ENCODE measurements at regions not wholly inside any gene's neighbourhood (a gene's known extent, or its start where the extent isn't known, plus 50 kb on each side); places are given as distances from the start of the nearest gene placed in this dataset.

DNA sequence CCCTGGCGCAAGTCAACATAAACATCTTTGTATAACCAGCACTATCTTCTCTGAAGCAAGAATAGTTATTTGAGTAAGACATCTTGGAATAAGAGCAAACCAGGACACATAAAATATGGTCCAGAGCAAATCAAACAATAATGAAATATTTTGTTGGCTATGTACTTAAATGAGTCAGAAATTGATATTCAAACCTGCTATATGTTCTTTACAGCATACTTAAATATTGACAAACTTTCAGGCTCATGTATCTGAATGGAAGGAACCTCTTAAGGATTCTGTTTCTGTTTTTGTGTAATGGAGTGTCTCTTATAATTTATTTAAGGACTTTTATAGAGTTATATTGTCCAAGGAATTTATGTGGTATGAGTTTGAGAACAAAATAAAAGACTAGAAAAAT, 747.3 kb downstream of the EFNA5 start:
- H2AFZ ChIP-seq (ENCODE audit: low read length), result no peak overlapping the region
- no peaks in the 10 kb centered on the region for H3K23me2 ChIP-seq (ENCODE audit: insufficient read length, low read depth, low read length, poor library complexity, severe bottlenecking)
- H3K27me3 ChIP-seq (ENCODE audit: insufficient read depth, low read length), result no peaks in the 10 kb centered on the region
- Mint-ChIP-seq H3K27ac (no peak overlapping the region), H3K27me3 (ENCODE audit: low read depth) (no peaks in the 10 kb centered on the region), H3K4me1 (peaks cover 0 to 4% of the 10 kb centered on the region in 2 experiments; a peak in 3 of 4 replicates), H3K4me3 (no peak overlapping the region), H3K9me3 (peaks cover 0 to 3% of the 10 kb centered on the region in 2 experiments; a peak in 2 of 5 replicates), H3K36me3 (ENCODE audit: insufficient read depth in 1 of 3, low read depth in 3 of 3) (peaks cover 1 to 3% (median 3%) of the 10 kb centered on the region in 3 experiments; a peak in 4 of 7 replicates)
- H2BK20ac ChIP-seq (ENCODE audit: low read depth, low read length, poor library complexity, severe bottlenecking), result no peak overlapping the region
- H3K9ac ChIP-seq (ENCODE audit: extremely low read depth, insufficient read length, low read length), result no peak overlapping the region
- no peak overlapping the region for H3K4ac ChIP-seq (ENCODE audit: low read depth, low read length)
- no peak overlapping the region for H3K18ac ChIP-seq (ENCODE audit: insufficient read length, low read depth, low read length)
- H3K79me2 ChIP-seq (ENCODE audit: insufficient read depth, low read length), result no peaks in the 10 kb centered on the region
- no CpG with 5 or more reads among the region's 1 CpG for WGBS (ENCODE audit: extremely low coverage, insufficient read length, low lambda C conversion rate)
- no peak overlapping the region for H3K4me2 ChIP-seq (ENCODE audit: insufficient read depth, insufficient read length, low read length)
- no peak overlapping the region for H2BK5ac ChIP-seq (ENCODE audit: insufficient read length, low read length)
- no peak overlapping the region for H2BK120ac ChIP-seq (ENCODE audit: low read depth, low read length, poor library complexity, severe bottlenecking)
- no peak overlapping the region for H3K56ac ChIP-seq (ENCODE audit: insufficient read length, low read depth, low read length)
- no peak overlapping the region for H2BK15ac ChIP-seq (ENCODE audit: low read depth, low read length)
- no peak overlapping the region for H4K5ac ChIP-seq (ENCODE audit: insufficient read length, low read depth, low read length)
- no peak overlapping the region for H4K8ac ChIP-seq (replicated peaks; ENCODE audit: insufficient read length, low read depth, low read length)
- no peak overlapping the region for H2AK5ac ChIP-seq (ENCODE audit: insufficient read length, low read length)
- H2BK12ac ChIP-seq (ENCODE audit: insufficient read length, low read depth, low read length), result no peak overlapping the region
- H3K27ac ChIP-seq (ENCODE audit: insufficient read length, low read depth, low read length), result no peak overlapping the region
- H3K79me1 ChIP-seq (ENCODE audit: insufficient read depth, low read depth, low read length, poor library complexity, severe bottlenecking), result no peaks in the 10 kb centered on the region
- no peaks in the 10 kb centered on the region for H4K20me1 ChIP-seq (ENCODE audit: control insufficient read depth, insufficient read depth, insufficient read length)
- H4K91ac ChIP-seq (ENCODE audit: insufficient read length, low read depth, low read length), result no peak overlapping the region
- TF ChIP-seq, protein P1, sequence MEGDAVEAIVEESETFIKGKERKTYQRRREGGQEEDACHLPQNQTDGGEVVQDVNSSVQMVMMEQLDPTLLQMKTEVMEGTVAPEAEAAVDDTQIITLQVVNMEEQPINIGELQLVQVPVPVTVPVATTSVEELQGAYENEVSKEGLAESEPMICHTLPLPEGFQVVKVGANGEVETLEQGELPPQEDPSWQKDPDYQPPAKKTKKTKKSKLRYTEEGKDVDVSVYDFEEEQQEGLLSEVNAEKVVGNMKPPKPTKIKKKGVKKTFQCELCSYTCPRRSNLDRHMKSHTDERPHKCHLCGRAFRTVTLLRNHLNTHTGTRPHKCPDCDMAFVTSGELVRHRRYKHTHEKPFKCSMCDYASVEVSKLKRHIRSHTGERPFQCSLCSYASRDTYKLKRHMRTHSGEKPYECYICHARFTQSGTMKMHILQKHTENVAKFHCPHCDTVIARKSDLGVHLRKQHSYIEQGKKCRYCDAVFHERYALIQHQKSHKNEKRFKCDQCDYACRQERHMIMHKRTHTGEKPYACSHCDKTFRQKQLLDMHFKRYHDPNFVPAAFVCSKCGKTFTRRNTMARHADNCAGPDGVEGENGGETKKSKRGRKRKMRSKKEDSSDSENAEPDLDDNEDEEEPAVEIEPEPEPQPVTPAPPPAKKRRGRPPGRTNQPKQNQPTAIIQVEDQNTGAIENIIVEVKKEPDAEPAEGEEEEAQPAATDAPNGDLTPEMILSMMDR (conservative IDR thresholded peaks at IDR 0.05), result no peak
- no peak for DNase-seq
- no peaks in the 10 kb centered on the region for H3K9me3 ChIP-seq (ENCODE audit: control insufficient read depth, low read depth, low read length)
- no peak overlapping the region for H3K14ac ChIP-seq (ENCODE audit: insufficient read depth, low read length)
- H3K23ac ChIP-seq (ENCODE audit: insufficient read length, low read depth, low read length), result no peak overlapping the region
- 0 out of 2 replicates have a peak, but pooled peaks cover 3% of the 10 kb centered on the region for H3K4me1 ChIP-seq (ENCODE audit: insufficient read depth, low read length)
- no peak overlapping the region for H3T11ph ChIP-seq (ENCODE audit: low read length)
